GM12875 (cell line): ENCODE measurements at regions not wholly inside any gene's neighbourhood (a gene's known extent, or its start where the extent isn't known, plus 50 kb on each side); places are given as distances from the start of the nearest gene placed in this dataset.

Experiments used
- H3K4me3 ChIP-seq: one replicate; pipeline ENCODE4 v1.5.1; 2011; ENCODE audit warnings: low read depth, low read length, control low read depth
- CTCF ChIP-seq: IDR thresholded peaks from 2 replicates; pipeline ENCODE4 v1.5.1; 2011; ENCODE audit warnings: low read depth, mild to moderate bottlenecking, control low read depth, inconsistent platforms, low read length, moderate library complexity, borderline replicate concordance; ENCODE audit not compliant: insufficient read depth

- TF ChIP-seq CTCF: no peak
- H3K4me3 ChIP-seq: no peak overlapping the region
Observed at GRCh38 chr1:82759035-82759434, 958.3 kb downstream of the ADGRL2 start.

DNA sequence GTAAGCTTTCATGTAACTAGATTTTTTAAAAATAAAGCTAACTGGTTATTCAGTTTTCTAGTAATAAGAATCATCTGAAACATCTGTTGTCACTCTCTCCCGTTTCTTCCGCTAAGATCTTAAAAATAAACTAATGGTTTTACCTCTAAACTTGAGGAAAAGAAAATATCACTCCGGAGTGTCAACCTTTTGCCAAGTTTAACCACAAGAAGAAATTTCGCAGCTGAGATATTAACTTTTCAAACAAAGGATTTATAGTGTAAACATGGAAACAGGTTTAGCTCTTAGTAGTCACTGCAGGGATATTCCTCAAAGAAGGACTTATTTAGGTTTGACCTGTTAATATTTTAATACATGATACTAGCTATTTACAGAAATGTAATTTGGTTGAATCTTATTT lies 954.9 kb downstream of the ADGRL2 start:
- TF ChIP-seq CTCF: no peak
- H3K4me3 ChIP-seq: no peak overlapping the region

GRCh38 chr1:82755191-82755590 lies 954.5 kb downstream of the ADGRL2 start:
- no peak overlapping the region for H3K4me3 ChIP-seq
- TF ChIP-seq CTCF: no peak

GRCh38 chr1:82752046-82752445 lies 951.3 kb downstream of the ADGRL2 start:
- no peak overlapping the region for H3K4me3 ChIP-seq
- no peak for TF ChIP-seq CTCF

GRCh38 chr1:82733645-82734044 lies 932.9 kb downstream of the ADGRL2 start:
- H3K4me3 ChIP-seq: no peak overlapping the region
- no peak for TF ChIP-seq CTCF

DNA sequence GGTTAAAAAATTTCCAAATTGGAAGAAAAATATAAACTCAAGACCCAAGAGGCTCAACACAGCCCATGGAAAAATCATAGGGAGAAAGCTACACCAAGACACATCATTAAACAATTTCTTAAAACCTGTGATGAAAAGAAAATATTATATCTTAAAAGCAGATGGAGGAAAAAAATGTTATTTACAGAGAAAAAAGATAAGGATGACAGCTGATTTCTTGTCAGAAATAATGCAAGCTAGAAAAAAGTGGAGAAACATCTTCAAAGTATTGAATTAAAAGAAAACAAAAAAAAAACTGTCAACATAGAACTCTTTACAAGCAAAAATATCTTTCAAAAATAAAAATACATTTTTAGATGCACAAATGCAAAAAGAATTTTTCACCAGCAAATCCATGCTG lies 930.5 kb downstream of the ADGRL2 start:
- no peak for TF ChIP-seq CTCF
- H3K4me3 ChIP-seq: no peak overlapping the region

GRCh38 chr1:82728206-82728605 lies 927.5 kb downstream of the ADGRL2 start:
- no peak overlapping the region for H3K4me3 ChIP-seq
- no peak for TF ChIP-seq CTCF
